T-helper 1 cell treated with Interleukin-12 subunit alpha and Interleukin-12 subunit beta and Interleukin-4 antibody, amounts not matched to agents 30 ng/mL and 1 ng/mL, for 36 hours (primary cell): ENCODE measurements at regions not wholly inside any gene's neighbourhood (a gene's known extent, or its start where the extent isn't known, plus 50 kb on each side); places are given as distances from the start of the nearest gene placed in this dataset.
"Not testable (repeated sequence)": the region's sequence is repeated elsewhere in the genome, so short reads cannot be mapped to it uniquely, and the experiment has no call there.

Source experiments
- intact Hi-C: fragments of 100-400 bp; cut with micrococcal nuclease; formaldehyde crosslinking; loops from one replicate; pipeline ENCODE4 v1.15.1; 2024

GRCh38 chr6:137399881-137400443 is 94.2 kb downstream of the OLIG3 start:
- intact Hi-C loops, result no loop called here

- intact Hi-C loops, result no loop called here
These were observed 98.9 kb downstream of the OLIG3 start for GRCh38 chr6:137395316-137395715.

- intact Hi-C loops, result no loop called here
These were observed 103.0 kb downstream of the OLIG3 start for GRCh38 chr6:137391061-137391814.

- intact Hi-C loops, result no loop called here
These were observed 103.9 kb downstream of the OLIG3 start for GRCh38 chr6:137390334-137390733.

GRCh38 chr6:137389150-137389704 is 105.0 kb downstream of the OLIG3 start:
- intact Hi-C loops, result loop anchor here (1.0 kb wide), 4 partner anchors 26 to 75 kb away; no protein-coding TSS in a partner anchor

GRCh38 chr6:137387096-137387764 is 107.0 kb downstream of the OLIG3 start:
- intact Hi-C loops, result no loop called here

GRCh38 chr6:137383287-137383686 is 110.9 kb downstream of the OLIG3 start:
- intact Hi-C loops, result not testable (repeated sequence)

- intact Hi-C loops, result no loop called here
These were observed 116.2 kb downstream of the OLIG3 start for GRCh38 chr6:137378090-137378369.

- intact Hi-C loops, result no loop called here
These were observed 120.9 kb downstream of the OLIG3 start for GRCh38 chr6:137373296-137373695.

GRCh38 chr6:137372532-137372931 is 121.7 kb downstream of the OLIG3 start:
- intact Hi-C loops, result no loop called here

GRCh38 chr6:137371634-137372016 is 122.6 kb downstream of the OLIG3 start:
- intact Hi-C loops, result loop anchor here (1.0 kb wide), 1 partner anchor 8 kb away; no protein-coding TSS in a partner anchor

GRCh38 chr6:137370871-137371633 is 123.1 kb downstream of the OLIG3 start:
- intact Hi-C loops, result loop anchor here (1.0 kb wide), 1 partner anchor 8 kb away; no protein-coding TSS in a partner anchor

- intact Hi-C loops, result no loop called here
These were observed 125.1 kb downstream of the OLIG3 start for GRCh38 chr6:137369136-137369535.

- intact Hi-C loops, result no loop called here
These were observed 128.3 kb downstream of the OLIG3 start for GRCh38 chr6:137365707-137366437.

GRCh38 chr6:137363805-137364138 is 130.4 kb downstream of the OLIG3 start:
- intact Hi-C loops, result loop anchor here (1.0 to 5.0 kb wide), 5 partner anchors 8 to 131 kb away; no protein-coding TSS in a partner anchor

GRCh38 chr6:137362878-137363804 is 131.1 kb downstream of the OLIG3 start:
- intact Hi-C loops, result loop anchor here (1.0 to 5.0 kb wide), 5 partner anchors 8 to 131 kb away; no protein-coding TSS in a partner anchor

GRCh38 chr6:137361701-137362100 is 132.5 kb downstream of the OLIG3 start:
- intact Hi-C loops, result loop anchor here (5.0 kb wide), 1 partner anchor 129 kb away; no protein-coding TSS in a partner anchor

GRCh38 chr6:137358273-137358672 is 135.9 kb downstream of the OLIG3 start:
- intact Hi-C loops, result no loop called here

GRCh38 chr6:137357948-137358266 is 136.3 kb downstream of the OLIG3 start:
- intact Hi-C loops, result no loop called here
